Natural killer cell (primary cell): ENCODE measurements at regions not wholly inside any gene's neighbourhood (a gene's known extent, or its start where the extent isn't known, plus 50 kb on each side); places are given as distances from the start of the nearest gene placed in this dataset.

Source experiments
- ATAC-seq, 3 donors: fragments of 150-1000 bp in 2 of 3; fragments of 200-7000 bp in 1 of 3; cut with Tn5 transposase; 1 replicate in 1 of 3; 2 replicates in 2 of 3; pipeline ENCODE4 v1.10.0; 2021; ENCODE audit warnings: mild to moderate bottlenecking in 2 of 3, moderate library complexity in 2 of 3
- DNase-seq, 2 donors: peaks; one replicate each; pipeline versions ENCODE4 v3.0.0 to v3.0.0-alpha.2; 2013 to 2021; ENCODE audit warnings: mixed read lengths in 1 of 2
- H3K27ac ChIP-seq: one replicate; pipeline ENCODE4 v1.5.1; 2013; ENCODE audit warnings: mild to moderate bottlenecking, low read length
- H3K27me3 ChIP-seq: one replicate; pipeline ENCODE4 v1.6.1; 2013; ENCODE audit warnings: low read length; ENCODE audit not compliant: control insufficient read depth, insufficient read depth
- H3K36me3 ChIP-seq: one replicate; pipeline ENCODE4 v1.6.1; 2013; ENCODE audit warnings: low read length; ENCODE audit not compliant: control insufficient read depth, insufficient read depth
- H3K4me1 ChIP-seq: one replicate; pipeline ENCODE4 v1.6.1; 2013; ENCODE audit warnings: low read length; ENCODE audit not compliant: control insufficient read depth, insufficient read depth
- H3K4me3 ChIP-seq: one replicate; pipeline ENCODE4 v1.5.1; 2013; ENCODE audit warnings: low read length
- H3K9me3 ChIP-seq: one replicate; pipeline ENCODE4 v1.6.1; 2013; ENCODE audit warnings: low read length; ENCODE audit not compliant: control insufficient read depth, insufficient read depth
- H3K27ac Mint-ChIP-seq, 2 donors: one replicate each; pipeline ENCODE4 v1.8.0; 2022; ENCODE audit warnings: mild to moderate bottlenecking in 2 of 2, mixed read lengths in 2 of 2, moderate library complexity in 1 of 2
- H3K27me3 Mint-ChIP-seq, 2 donors: one replicate each; pipeline ENCODE4 v1.8.0; 2022; ENCODE audit warnings: low read depth in 2 of 2, mixed read lengths in 2 of 2
- H3K36me3 Mint-ChIP-seq: one replicate; pipeline ENCODE4 v1.8.0; 2022; ENCODE audit warnings: mixed read lengths
- H3K4me1 Mint-ChIP-seq, 2 donors: one replicate each; pipeline ENCODE4 v1.8.0; 2022; ENCODE audit warnings: mixed read lengths in 2 of 2
- H3K4me3 Mint-ChIP-seq: one replicate; pipeline ENCODE4 v1.8.0; 2022; ENCODE audit warnings: mild to moderate bottlenecking, moderate library complexity, mixed read lengths
- H3K9me3 Mint-ChIP-seq, 2 donors: one replicate each; pipeline ENCODE4 v1.8.0; 2022; ENCODE audit warnings: mixed read lengths in 2 of 2
- WGBS: methylation state at CpG from one replicate; pipeline ENCODE4 v1.1.7; 2013; ENCODE audit warnings: missing lambda C conversion rate; ENCODE audit not compliant: insufficient coverage; 5-methylcytosine and 5-hydroxymethylcytosine counted together
- intact Hi-C: fragments of 100-400 bp; cut with micrococcal nuclease; formaldehyde crosslinking; loops from one replicate; pipeline ENCODE4 v1.14.2; 2022
- TF ChIP-seq, protein P1 (sequence below): fragments of 200-600 bp; IDR thresholded peaks from one replicate; pipeline ENCODE4 v1.8.0; 2022; ENCODE audit warnings: antibody characterized with exemption

DNA sequence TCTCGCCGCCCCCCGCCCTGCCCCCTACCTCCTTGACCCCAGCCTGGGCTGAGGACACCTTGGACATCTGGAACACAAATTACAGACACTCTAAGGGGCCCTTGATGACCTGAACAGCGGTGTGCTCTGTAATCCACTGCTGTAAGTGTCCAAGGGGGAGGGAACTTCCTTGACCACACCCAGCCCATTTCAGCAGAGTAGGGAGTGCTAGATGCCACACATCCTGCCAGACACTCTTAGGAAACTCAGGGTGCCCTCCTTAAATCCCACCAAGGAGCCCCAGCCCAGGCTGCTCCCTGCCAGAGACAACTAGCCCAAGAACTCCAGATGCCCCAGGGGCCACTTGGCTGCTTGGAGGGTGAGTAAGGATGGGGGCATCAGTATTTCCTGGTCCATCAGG is 282.2 kb downstream of the RRAGC start:
- Mint-ChIP-seq H3K4me1 (peaks cover 0 to 6% of the 10 kb centered on the region in 2 donors), H3K9me3 (no peaks in the 10 kb centered on the region), H3K27ac (no peak overlapping the region), H3K27me3 (peaks cover 44% of the 10 kb centered on the region in 2 donors), H3K4me3 (no peak overlapping the region), H3K36me3 (no peaks in the 10 kb centered on the region)
- intact Hi-C loops = no loop called here
- peaks cover 11% of the 10 kb centered on the region for H3K27me3 ChIP-seq
- ATAC-seq (no peak), DNase-seq (no peak)
- TF ChIP-seq, protein P1, sequence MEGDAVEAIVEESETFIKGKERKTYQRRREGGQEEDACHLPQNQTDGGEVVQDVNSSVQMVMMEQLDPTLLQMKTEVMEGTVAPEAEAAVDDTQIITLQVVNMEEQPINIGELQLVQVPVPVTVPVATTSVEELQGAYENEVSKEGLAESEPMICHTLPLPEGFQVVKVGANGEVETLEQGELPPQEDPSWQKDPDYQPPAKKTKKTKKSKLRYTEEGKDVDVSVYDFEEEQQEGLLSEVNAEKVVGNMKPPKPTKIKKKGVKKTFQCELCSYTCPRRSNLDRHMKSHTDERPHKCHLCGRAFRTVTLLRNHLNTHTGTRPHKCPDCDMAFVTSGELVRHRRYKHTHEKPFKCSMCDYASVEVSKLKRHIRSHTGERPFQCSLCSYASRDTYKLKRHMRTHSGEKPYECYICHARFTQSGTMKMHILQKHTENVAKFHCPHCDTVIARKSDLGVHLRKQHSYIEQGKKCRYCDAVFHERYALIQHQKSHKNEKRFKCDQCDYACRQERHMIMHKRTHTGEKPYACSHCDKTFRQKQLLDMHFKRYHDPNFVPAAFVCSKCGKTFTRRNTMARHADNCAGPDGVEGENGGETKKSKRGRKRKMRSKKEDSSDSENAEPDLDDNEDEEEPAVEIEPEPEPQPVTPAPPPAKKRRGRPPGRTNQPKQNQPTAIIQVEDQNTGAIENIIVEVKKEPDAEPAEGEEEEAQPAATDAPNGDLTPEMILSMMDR = no peak
- no peaks in the 10 kb centered on the region for H3K36me3 ChIP-seq
- H3K9me3 ChIP-seq = no peaks in the 10 kb centered on the region
- H3K4me1 ChIP-seq = peaks cover 4% of the 10 kb centered on the region
- 79% methylated on average over 4 of the region's 4 CpGs for whole genome bisulfite sequencing
- no peak overlapping the region for H3K27ac ChIP-seq
- no peak overlapping the region for H3K4me3 ChIP-seq

DNA sequence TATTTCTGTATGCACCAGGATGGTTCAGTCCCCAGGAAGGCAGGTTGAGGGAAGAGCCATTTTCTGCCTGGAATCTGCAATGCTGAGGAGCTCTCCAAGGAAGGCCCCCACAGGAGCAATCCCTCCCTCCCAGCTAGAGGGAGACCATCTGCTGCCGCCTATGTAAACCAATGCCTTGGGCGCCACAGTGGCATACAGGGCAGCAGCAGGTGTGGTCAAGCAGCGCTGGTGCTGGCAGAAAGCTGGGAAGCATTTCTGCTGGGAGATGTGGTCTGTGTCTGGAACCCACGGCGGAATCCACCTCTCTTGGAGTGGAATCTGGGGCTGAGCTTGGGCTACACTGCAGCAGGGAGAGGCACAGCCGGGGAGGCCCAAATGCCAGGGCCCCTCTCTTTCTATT is 283.3 kb downstream of the RRAGC start:
- peaks cover 0 to 6% of the 10 kb centered on the region in 2 donors for H3K4me1 Mint-ChIP-seq

DNA sequence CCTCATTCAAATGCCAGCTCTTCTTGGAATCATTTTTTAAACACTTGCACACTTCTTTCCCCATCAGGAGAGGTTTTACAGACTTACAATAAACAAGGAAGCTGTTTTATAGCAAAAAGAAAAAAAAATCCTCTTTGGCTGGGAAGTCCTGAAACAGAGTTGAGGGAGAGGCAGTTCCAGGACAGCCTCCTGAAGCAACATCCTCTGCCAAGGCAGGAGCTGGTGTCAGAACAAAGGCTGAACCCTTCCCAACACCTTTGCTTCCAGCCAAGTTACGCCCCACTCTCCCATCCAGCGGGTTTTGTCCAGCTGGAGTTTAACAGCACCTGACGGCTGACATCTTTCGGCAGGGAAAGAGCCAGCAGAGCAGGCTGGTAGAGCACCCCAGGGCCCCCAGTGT is 287.8 kb downstream of the RRAGC start:
- WGBS = 92% methylated on average over 4 of the region's 4 CpGs
- Mint-ChIP-seq H3K4me3 (no peak overlapping the region), H3K27me3 (peaks cover 44 to 45% of the 10 kb centered on the region in 2 donors), H3K9me3 (no peaks in the 10 kb centered on the region), H3K36me3 (no peaks in the 10 kb centered on the region), H3K27ac (no peak overlapping the region), H3K4me1 (peaks cover 0 to 3% of the 10 kb centered on the region in 2 donors)
- intact Hi-C loops = no loop called here
- DNase-seq = no peak
- no peaks in the 10 kb centered on the region for H3K4me1 ChIP-seq
- H3K9me3 ChIP-seq = no peaks in the 10 kb centered on the region
- ATAC-seq = no peak
- H3K36me3 ChIP-seq = no peaks in the 10 kb centered on the region
- TF ChIP-seq, protein P1 = no peak
- no peaks in the 10 kb centered on the region for H3K27me3 ChIP-seq
- H3K27ac ChIP-seq = no peak overlapping the region
- H3K4me3 ChIP-seq = no peak overlapping the region

More for the DNA sequence above, 283.3 kb downstream of the RRAGC start:
- Histone ChIP-seq H3K27me3 (peaks cover 11% of the 10 kb centered on the region), H3K36me3 (no peaks in the 10 kb centered on the region), H3K4me3 (no peak overlapping the region), H3K27ac (no peak overlapping the region), H3K4me1 (peaks cover 4% of the 10 kb centered on the region), H3K9me3 (no peaks in the 10 kb centered on the region)
- no peak for ATAC-seq
- TF ChIP-seq, protein P1 = no peak
- Mint-ChIP-seq H3K27ac (no peak overlapping the region), H3K9me3 (no peaks in the 10 kb centered on the region), H3K27me3 (peaks cover 47 to 48% of the 10 kb centered on the region in 2 donors), H3K4me3 (no peak overlapping the region), H3K36me3 (no peaks in the 10 kb centered on the region)
- intact Hi-C loops = no loop called here
- WGBS = 79% methylated on average over 6 of the region's 6 CpGs
- no peak for DNase-seq

- no peak for ATAC-seq
- H3K36me3 ChIP-seq = no peaks in the 10 kb centered on the region
- Mint-ChIP-seq H3K9me3 (no peaks in the 10 kb centered on the region), H3K36me3 (no peaks in the 10 kb centered on the region), H3K4me1 (peaks cover 0 to 3% of the 10 kb centered on the region in 2 donors), H3K27ac (no peak overlapping the region), H3K27me3 (peaks cover 42 to 48% of the 10 kb centered on the region in 2 donors), H3K4me3 (no peak overlapping the region)
- H3K4me1 ChIP-seq = no peaks in the 10 kb centered on the region
- intact Hi-C loops = no loop called here
- TF ChIP-seq, protein P1 = no peak
- WGBS = 85% methylated on average over 3 of the region's 3 CpGs
- H3K27ac ChIP-seq = no peak overlapping the region
- no peak for DNase-seq
- H3K4me3 ChIP-seq = no peak overlapping the region
- no peaks in the 10 kb centered on the region for H3K27me3 ChIP-seq
- H3K9me3 ChIP-seq = no peaks in the 10 kb centered on the region
Observed at GRCh38 chr1:38570657-38570975, 289.0 kb downstream of the RRAGC start.
